ENCODE measurements at regions not wholly inside any gene's neighbourhood (a gene's known extent, or its start where the extent isn't known, plus 50 kb on each side); places are given as distances from the start of the nearest gene placed in this dataset.

DNA sequence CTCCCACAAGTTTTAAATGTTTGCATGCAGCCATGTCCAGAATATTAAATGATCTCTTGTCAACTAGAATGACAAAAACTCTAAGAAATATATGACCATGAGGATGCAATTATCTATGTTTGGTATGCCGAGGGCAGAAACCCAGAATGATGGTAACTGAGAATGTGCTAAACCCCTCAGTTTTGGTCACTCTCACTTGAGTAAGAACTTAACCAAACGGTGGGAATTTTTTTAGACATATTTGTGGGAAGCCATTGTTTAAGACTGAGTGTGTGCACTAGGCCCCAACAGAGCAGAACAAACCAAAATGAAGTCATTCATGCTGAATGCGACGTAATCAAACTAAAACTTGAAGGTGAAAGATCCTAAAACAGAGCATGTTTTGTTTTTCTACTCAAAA lies 1927.9 kb upstream of the SEL1L start:
- Histone ChIP-seq H3K9me3 (replicated peaks) (no peaks in the 10 kb centered on the region), H3K36me3 (no peaks in the 10 kb centered on the region), H3K27ac (no peak overlapping the region), H3K4me1 (replicated peaks) (no peaks in the 10 kb centered on the region), H3K27me3 (replicated peaks) (no peaks in the 10 kb centered on the region), H3K4me3 (no peak overlapping the region)
- DNase-seq (ENCODE audit: low read depth in 1 of 2, low spot score in 2 of 2): no peak

DNA sequence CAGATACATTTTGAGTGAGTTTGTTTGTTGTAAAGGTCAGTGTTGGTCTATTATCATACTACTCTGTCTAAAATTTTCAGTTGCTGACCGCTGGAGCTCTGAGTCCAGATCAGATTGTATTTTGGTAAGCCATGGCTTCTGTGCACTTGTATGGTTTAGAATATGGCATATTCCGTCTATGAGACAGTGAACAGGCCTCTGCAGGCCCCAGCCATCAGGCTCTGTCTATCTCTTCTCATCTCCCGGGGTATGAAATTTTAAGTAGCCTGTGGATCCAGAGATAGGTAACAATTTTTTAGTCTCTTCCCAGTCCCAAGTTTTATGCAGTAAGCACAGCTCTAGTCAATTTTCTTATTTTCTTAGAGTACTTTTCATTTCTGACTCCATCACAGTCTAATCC lies 1929.1 kb upstream of the SEL1L start:
- no peaks in the 10 kb centered on the region for H3K27me3 ChIP-seq (replicated peaks)
- DNase-seq (ENCODE audit: low read depth in 1 of 2, low spot score in 2 of 2): no peak
- H3K27ac ChIP-seq: no peak overlapping the region
- peaks cover under 1% of the 10 kb centered on the region; the same call in 1 of the 2 replicates for H3K4me1 ChIP-seq (replicated peaks)
- no peaks in the 10 kb centered on the region for H3K9me3 ChIP-seq (replicated peaks)
- no peak overlapping the region for H3K4me3 ChIP-seq
- H3K36me3 ChIP-seq: no peaks in the 10 kb centered on the region

DNA sequence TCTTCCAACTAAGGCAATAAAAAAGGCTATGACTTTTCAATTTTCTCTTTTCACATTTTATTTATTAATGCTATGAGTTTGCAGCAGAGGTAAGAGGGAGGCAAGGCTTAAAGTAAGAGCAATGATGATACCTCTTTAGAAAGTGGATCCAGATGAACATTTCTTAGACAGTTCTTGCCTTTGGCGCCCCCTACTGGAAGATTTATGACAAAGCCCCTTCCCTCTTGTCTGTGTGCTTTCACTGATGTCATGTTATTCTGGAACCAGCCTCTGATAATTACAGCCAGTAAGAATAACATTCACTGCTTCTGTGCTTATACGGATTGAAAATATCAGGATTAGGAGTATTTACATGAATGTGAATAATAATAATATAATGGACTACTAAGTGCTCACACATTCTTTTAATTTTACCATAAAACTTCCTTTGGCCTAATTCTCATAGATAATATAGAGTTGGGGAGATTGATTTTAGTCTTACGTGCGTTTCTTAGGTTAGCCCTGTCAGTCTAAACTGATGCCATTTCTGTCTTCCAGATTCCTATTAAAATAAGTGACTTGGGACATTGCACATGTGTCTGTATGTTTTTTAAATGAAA lies 1929.9 kb upstream of the SEL1L start:
- Histone ChIP-seq H3K4me3 (no peak overlapping the region), H3K4me1 (replicated peaks) (peaks cover 6% of the 10 kb centered on the region), H3K27ac (no peak overlapping the region), H3K36me3 (no peaks in the 10 kb centered on the region), H3K27me3 (replicated peaks) (no peaks in the 10 kb centered on the region), H3K9me3 (replicated peaks) (no peaks in the 10 kb centered on the region)
- no peak for DNase-seq (ENCODE audit: low read depth in 1 of 2, low spot score in 2 of 2)

DNA sequence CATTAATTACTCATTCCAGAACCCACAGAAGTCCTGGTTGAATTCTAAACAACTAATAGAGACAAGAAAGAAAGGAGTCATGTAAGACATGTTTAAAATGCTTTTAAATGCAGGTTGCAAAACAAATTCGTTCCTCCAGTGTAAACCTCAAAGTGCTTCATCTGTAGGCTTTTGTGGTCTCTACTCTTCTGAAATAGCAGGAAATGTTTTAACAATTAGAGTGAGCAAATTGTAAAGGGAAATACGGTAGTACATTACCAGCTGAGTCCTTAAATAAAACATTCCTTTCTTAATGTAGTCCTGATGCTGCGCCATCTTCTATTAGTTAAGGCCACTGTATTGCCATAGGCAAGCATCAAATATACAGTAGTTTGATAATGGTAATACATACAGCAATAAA lies 1934.2 kb upstream of the SEL1L start:
- Histone ChIP-seq H3K4me1 (replicated peaks) (peaks cover 6% of the 10 kb centered on the region), H3K4me3 (no peak overlapping the region), H3K36me3 (no peaks in the 10 kb centered on the region), H3K9me3 (replicated peaks) (no peaks in the 10 kb centered on the region), H3K27me3 (replicated peaks) (no peaks in the 10 kb centered on the region), H3K27ac (no peak overlapping the region)
- DNase-seq (ENCODE audit: low read depth in 1 of 2, low spot score in 2 of 2): no peak

DNA sequence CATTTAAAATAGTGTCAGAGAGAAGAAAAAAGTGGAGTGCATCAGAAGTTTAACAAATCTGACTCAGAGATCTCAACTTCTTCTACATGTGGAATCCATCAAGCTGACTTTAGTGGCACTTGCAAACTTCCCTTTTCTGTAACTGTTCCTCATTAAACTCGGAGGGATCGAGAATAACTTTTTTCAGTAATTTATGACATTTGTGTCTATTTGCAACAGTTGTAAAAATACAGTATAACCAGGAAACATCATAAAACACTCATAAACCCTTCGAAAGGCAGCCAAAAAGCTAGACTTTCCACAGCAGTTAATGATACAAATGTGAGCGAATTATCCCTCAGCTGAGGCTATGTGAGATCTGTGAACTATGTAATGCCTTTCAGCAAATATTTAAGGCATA lies 1936.8 kb upstream of the SEL1L start:
- Histone ChIP-seq H3K4me3 (no peak overlapping the region), H3K27me3 (replicated peaks) (no peaks in the 10 kb centered on the region), H3K9me3 (replicated peaks) (no peaks in the 10 kb centered on the region), H3K36me3 (no peaks in the 10 kb centered on the region), H3K4me1 (replicated peaks) (peaks cover 11% of the 10 kb centered on the region), H3K27ac (no peak overlapping the region)
- no peak for DNase-seq (ENCODE audit: low read depth in 1 of 2, low spot score in 2 of 2)

DNA sequence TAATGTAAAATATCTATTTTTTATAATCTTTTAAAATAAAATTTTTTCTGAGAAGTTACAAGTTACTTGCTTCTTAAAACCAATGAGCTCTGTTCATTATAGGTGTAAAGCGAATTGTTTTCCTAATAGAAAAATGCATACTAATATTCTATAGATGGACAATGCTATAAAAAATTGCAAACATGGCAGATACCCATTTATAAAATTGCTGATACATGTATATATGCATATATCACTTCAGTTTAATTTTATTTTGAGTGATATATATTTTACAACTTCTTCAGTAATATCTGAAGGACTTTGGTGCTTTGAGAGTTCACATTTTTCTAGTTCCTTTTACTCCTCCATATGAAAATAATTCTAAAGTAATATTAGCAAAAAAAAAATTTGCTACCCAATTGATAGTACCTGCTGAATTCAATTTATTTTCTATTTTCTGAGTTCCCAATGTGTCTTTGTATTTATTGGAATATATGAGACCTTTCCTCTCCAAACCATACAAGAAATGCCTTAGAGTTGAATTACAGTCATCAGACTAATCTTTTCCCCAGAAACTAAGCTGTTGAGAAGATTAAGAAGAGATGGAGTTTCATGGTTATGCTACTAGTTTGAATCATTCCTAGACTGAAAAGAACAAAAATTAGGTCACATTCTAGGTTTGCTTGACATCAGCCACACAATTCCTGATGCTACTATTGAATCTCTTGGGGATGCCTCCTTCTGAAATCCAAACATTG lies 1937.5 kb upstream of the SEL1L start:
- Histone ChIP-seq H3K27ac (no peak overlapping the region), H3K27me3 (replicated peaks) (no peaks in the 10 kb centered on the region), H3K9me3 (replicated peaks) (no peaks in the 10 kb centered on the region), H3K4me1 (replicated peaks) (peaks cover 11% of the 10 kb centered on the region), H3K4me3 (no peak overlapping the region), H3K36me3 (no peaks in the 10 kb centered on the region)
- DNase-seq (ENCODE audit: low read depth in 1 of 2, low spot score in 2 of 2): no peak

DNA sequence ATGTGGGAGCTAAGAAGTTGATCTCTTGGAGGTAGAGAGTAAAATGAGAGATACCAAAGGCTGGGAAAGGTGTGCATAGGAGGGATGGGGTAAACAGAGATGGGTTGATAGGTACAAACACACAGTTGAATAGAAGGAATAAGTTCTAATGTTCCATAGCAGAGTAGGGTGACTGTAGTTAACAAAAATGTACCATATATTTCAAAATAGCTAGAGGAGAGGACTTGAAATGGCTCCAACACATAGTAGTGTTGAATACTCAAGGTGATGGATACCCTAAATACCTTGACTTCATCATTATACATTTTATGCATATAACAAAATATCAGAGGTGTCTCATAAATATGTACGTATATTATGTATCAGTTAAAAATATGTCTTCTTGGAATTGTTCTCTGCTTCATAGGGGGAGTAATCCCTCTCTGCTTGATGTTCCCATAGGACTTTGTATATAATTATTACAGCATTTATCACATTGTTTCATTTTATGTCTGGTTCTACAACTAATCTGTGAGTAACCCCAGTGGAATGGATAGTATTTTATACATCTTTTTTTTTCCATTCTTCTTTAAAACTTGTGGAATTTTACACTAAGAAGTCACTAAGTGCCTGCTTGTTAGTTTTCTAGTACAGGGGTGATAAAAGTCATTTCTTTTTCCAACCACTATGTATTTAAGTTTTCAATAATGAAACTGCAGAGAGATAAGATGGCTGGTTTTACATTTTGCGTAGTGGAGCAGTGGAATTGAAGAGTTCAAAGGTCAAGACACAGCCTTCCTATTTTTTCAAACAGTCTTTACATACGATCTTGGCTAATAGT lies 1940.0 kb upstream of the SEL1L start:
- DNase-seq (ENCODE audit: low read depth in 1 of 2, low spot score in 2 of 2): peak in 1 of 2 experiments; percentile 33
- Histone ChIP-seq H3K27ac (peak overlapping the region; percentile 35), H3K36me3 (no peaks in the 10 kb centered on the region), H3K4me3 (no peak overlapping the region), H3K4me1 (replicated peaks) (peaks cover 6% of the 10 kb centered on the region), H3K27me3 (replicated peaks) (no peaks in the 10 kb centered on the region), H3K9me3 (replicated peaks) (no peaks in the 10 kb centered on the region)

DNA sequence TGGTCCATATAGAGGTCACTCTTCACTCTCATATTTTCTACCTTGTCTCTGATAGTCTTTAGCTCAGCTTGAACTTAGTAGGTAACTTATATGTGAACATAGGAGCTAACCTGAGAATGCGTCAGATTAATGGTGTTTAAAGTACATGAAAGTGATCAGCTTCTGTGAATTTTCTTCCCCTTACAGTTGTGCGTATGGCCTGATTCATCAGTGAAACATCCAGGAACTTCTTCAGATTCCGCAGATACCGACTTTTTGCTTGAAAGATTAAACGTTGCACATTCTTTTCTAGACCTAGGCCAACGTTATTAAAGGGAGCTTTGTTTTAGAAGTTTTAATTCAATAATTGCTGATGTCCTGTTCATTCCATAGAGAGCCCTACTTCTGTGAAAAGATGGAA lies 1945.1 kb upstream of the SEL1L start:
- H3K27me3 ChIP-seq (replicated peaks): no peaks in the 10 kb centered on the region
- no peak for DNase-seq (ENCODE audit: low read depth in 1 of 2, low spot score in 2 of 2)
- no peak overlapping the region for H3K27ac ChIP-seq
- H3K9me3 ChIP-seq (replicated peaks): no peaks in the 10 kb centered on the region
- H3K4me1 ChIP-seq (replicated peaks): no peaks in the 10 kb centered on the region
- no peak overlapping the region for H3K4me3 ChIP-seq
- no peaks in the 10 kb centered on the region for H3K36me3 ChIP-seq

DNA sequence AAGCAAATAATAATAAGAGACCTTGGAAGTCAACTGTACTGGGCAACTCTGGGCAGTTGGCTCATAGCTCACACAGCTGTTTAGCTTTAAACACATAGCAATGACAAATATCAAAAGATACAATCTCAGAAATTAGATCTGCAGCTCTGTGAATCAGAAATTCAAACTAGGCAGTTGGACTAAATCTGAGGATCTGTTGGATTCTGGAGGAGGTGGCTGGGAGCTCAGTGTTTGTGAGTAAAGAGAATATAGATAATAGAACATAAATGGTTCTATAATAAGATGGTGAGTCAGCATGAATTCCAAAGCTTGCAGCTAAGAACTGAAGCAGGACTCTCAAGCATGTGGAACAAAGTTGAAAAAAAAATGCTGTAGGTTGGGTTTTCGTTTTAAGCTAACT lies 1949.4 kb upstream of the SEL1L start:
- Histone ChIP-seq H3K36me3 (no peaks in the 10 kb centered on the region), H3K9me3 (replicated peaks) (no peaks in the 10 kb centered on the region), H3K27ac (no peak overlapping the region), H3K27me3 (replicated peaks) (no peaks in the 10 kb centered on the region), H3K4me1 (replicated peaks) (no peaks in the 10 kb centered on the region), H3K4me3 (no peak overlapping the region)
- DNase-seq (ENCODE audit: low read depth in 1 of 2, low spot score in 2 of 2): no peak

DNA sequence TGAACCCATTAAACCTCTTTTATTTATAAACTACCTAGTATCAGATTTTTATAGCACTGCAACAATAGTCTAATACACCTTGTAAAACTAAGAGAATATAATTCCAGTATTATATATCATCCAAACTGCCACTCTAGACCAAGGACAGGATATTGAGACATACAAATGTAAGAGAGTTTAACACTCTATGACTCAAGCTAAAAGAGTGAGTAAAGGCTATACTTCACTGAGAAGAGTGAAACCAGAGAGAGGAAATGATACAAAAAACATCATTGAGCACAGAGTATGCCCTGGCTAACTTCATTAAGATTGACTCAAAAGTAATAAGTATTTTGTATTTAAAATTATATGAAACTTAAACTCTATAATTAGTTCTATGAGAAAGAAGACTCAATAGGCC lies 1951.9 kb upstream of the SEL1L start:
- H3K4me3 ChIP-seq: no peak overlapping the region
- no peaks in the 10 kb centered on the region for H3K27me3 ChIP-seq (replicated peaks)
- no peak overlapping the region for H3K27ac ChIP-seq
- no peaks in the 10 kb centered on the region for H3K9me3 ChIP-seq (replicated peaks)
- no peaks in the 10 kb centered on the region for H3K4me1 ChIP-seq (replicated peaks)
- DNase-seq (ENCODE audit: low read depth in 1 of 2, low spot score in 2 of 2): no peak
- no peaks in the 10 kb centered on the region for H3K36me3 ChIP-seq

DNA sequence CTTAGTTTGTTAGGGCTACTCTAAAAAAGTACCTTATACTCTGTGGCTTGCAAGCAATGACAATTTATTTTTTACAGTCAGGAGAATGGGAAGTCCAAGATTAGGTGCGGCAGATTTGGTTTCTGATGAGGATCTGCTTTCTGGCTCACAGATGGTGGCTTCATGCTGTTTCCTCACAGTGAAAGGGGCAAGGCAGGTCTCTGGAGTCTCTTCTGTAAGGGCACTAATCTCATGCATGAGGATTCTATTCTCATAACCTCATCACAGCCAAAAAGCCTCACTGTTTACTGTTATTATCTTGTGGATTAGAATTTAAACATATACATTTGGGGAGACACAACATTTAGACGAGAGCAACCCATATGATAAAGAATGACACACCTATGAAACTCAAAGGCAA lies 1957.4 kb upstream of the SEL1L start:
- Histone ChIP-seq H3K27ac (no peak overlapping the region), H3K4me1 (replicated peaks) (no peaks in the 10 kb centered on the region), H3K9me3 (replicated peaks) (0 out of 2 replicates have a peak, but pooled peaks cover 2% of the 10 kb centered on the region), H3K36me3 (no peaks in the 10 kb centered on the region), H3K4me3 (no peak overlapping the region), H3K27me3 (replicated peaks) (no peaks in the 10 kb centered on the region)
- DNase-seq (ENCODE audit: low read depth in 1 of 2, low spot score in 2 of 2): no peak

DNA sequence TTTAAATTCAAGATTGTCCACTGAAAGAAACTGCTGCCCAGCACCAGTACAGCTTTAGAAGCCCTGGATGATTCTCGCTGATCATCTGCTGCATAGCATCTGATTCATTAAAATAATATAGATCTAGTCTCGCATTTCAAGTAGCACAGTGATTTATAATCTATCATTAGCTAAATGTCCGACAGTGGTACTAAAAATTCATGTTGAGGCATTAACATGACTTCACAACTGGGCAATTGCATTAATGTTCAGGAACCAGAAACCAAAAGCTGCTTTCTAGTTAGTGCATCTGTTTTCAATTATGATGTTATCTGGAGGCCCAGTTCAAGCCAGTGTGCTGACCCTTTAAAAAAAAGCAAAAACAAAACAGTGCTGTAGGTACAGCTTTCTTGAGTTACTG lies 1987.2 kb upstream of the SEL1L start:
- no peak overlapping the region for H3K4me3 ChIP-seq
- no peaks in the 10 kb centered on the region for H3K9me3 ChIP-seq (replicated peaks)
- DNase-seq (ENCODE audit: low read depth in 1 of 2, low spot score in 2 of 2): no peak
- H3K27me3 ChIP-seq (replicated peaks): no peaks in the 10 kb centered on the region
- no peaks in the 10 kb centered on the region for H3K36me3 ChIP-seq
- no peak overlapping the region for H3K27ac ChIP-seq
- H3K4me1 ChIP-seq (replicated peaks): no peaks in the 10 kb centered on the region

DNA sequence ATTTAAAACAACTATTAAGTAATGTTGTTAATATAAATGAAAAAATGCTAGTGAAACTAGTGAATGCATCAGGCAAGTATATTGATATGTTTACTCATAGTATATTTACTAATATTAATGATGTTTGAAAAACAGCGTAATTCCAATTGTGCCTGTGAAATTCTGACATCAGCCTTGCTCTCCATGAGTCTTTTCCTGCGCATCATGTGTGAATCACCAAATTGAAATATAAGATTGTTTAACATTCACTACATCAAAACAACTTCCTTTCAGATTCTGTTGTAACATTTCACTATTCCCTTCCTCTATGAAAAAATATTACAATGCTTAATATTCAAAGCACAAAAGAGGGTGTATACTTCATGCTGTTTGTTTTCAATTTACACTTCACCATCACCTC lies 1995.9 kb upstream of the SEL1L start:
- Histone ChIP-seq H3K36me3 (no peaks in the 10 kb centered on the region), H3K4me1 (replicated peaks) (no peaks in the 10 kb centered on the region), H3K4me3 (no peak overlapping the region), H3K9me3 (replicated peaks) (no peaks in the 10 kb centered on the region), H3K27ac (no peak overlapping the region), H3K27me3 (replicated peaks) (no peaks in the 10 kb centered on the region)
- DNase-seq (ENCODE audit: low read depth in 1 of 2, low spot score in 2 of 2): no peak

DNA sequence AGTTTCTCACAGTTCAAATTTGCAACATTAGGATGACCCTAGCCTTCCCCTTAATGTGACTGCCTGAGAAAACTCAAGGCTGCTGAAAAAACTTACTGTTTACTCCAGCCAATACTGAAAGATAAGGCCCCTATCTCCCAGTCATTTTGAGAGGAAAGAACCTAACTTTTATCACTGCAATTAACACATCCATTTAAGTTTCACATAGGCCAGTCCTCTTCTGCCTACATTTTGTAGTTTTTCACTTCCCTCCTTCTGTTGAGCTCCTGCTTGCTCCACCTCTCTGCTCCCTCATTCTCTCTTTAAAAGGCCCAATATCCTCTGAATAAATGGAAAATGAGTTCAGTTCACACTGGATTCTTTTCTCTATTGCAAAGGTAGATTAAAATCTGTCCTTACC lies 1996.2 kb upstream of the FLRT2 start:
- H3K27ac ChIP-seq: no peak overlapping the region
- H3K4me3 ChIP-seq: no peak overlapping the region
- no peaks in the 10 kb centered on the region for H3K4me1 ChIP-seq (replicated peaks)
- H3K36me3 ChIP-seq: no peaks in the 10 kb centered on the region
- no peak for DNase-seq (ENCODE audit: low read depth in 1 of 2, low spot score in 2 of 2)
- no peaks in the 10 kb centered on the region for H3K27me3 ChIP-seq (replicated peaks)
- no peaks in the 10 kb centered on the region for H3K9me3 ChIP-seq (replicated peaks)
